Liver (tissue), 8 donors: ENCODE measurements at regions not wholly inside any gene's neighbourhood (a gene's known extent, or its start where the extent isn't known, plus 50 kb on each side); places are given as distances from the start of the nearest gene placed in this dataset.
A peak's percentile ranks its signal among the peaks of the same experiment; 100 is the strongest.

Experiments used
- DNase-seq: peaks from one replicate; pipeline ENCODE4 v3.0.0-alpha.2; 2017; ENCODE audit warnings: low spot score
- H3K27ac ChIP-seq, 2 donors: one replicate each; pipeline ENCODE4 v1.7.0; 2013; ENCODE audit warnings: inconsistent platforms in 2 of 2, low read length in 2 of 2, control low read depth in 1 of 2, low read depth in 1 of 2, mild to moderate bottlenecking in 1 of 2
- H3K27me3 ChIP-seq, 4 donors: one replicate each; pipeline versions ENCODE4 v1.6.1 to v1.7.0; 2013; ENCODE audit warnings: low read length in 3 of 4, inconsistent platforms in 1 of 4, mild to moderate bottlenecking in 1 of 4, moderate library complexity in 1 of 4; ENCODE audit not compliant: control insufficient read depth in 4 of 4, insufficient read depth in 4 of 4
- H3K36me3 ChIP-seq, 4 donors: one replicate each; pipeline versions ENCODE4 v1.6.1 to v1.7.0; 2013; ENCODE audit warnings: low read length in 3 of 4, mild to moderate bottlenecking in 3 of 4, low read depth in 1 of 4, moderate library complexity in 1 of 4; ENCODE audit not compliant: control insufficient read depth in 4 of 4, insufficient read depth in 3 of 4
- H3K4me1 ChIP-seq, 4 donors: one replicate each; pipeline versions ENCODE4 v1.6.1 to v1.7.0; 2013; ENCODE audit warnings: low read length in 3 of 4, mild to moderate bottlenecking in 3 of 4, moderate library complexity in 1 of 4; ENCODE audit not compliant: control insufficient read depth in 4 of 4, insufficient read depth in 4 of 4
- H3K4me3 ChIP-seq, 3 donors: one replicate each; pipeline versions ENCODE4 v1.6.1 to v1.7.0; 2013; ENCODE audit warnings: low read length in 3 of 3, control low read depth in 1 of 3, low read depth in 1 of 3, mild to moderate bottlenecking in 1 of 3
- H3K9ac ChIP-seq, 2 donors: one replicate each; pipeline ENCODE4 v1.7.0; 2013; ENCODE audit warnings: low read length in 2 of 2, mild to moderate bottlenecking in 2 of 2, moderate library complexity in 2 of 2, control low read depth in 1 of 2, low read depth in 1 of 2
- H3K9me3 ChIP-seq, 4 donors: one replicate each; pipeline versions ENCODE4 v1.6.1 to v1.7.0; 2013; ENCODE audit warnings: low read length in 3 of 4; ENCODE audit not compliant: control insufficient read depth in 4 of 4
- ATF3 ChIP-seq: IDR thresholded peaks from 2 replicates; pipeline ENCODE4 v1.6.1; 2016; ENCODE audit warnings: antibody characterized with exemption
- CTCF ChIP-seq: fragments of 150-350 bp; IDR thresholded peaks from 2 replicates; pipeline ENCODE4 v1.5.1; 2017; ENCODE audit warnings: improper control_type of control experiment, low read depth, low read length; ENCODE audit not compliant: missing input control
- EGR1 ChIP-seq, 2 donors: IDR thresholded peaks; 2 replicates each; pipeline ENCODE4 v1.6.1; 2016 to 2018; ENCODE audit warnings: antibody characterized with exemption in 2 of 2, low read depth in 2 of 2
- FOXA2 ChIP-seq: IDR thresholded peaks from 2 replicates; pipeline ENCODE4 v1.6.1; 2016; ENCODE audit warnings: antibody characterized with exemption
- GABPA ChIP-seq, 2 donors: IDR thresholded peaks in 1 of 2; conservative IDR thresholded peaks in 1 of 2; 2 replicates each; pipeline ENCODE4 v1.6.1; 2016; ENCODE audit warnings: antibody characterized with exemption in 2 of 2, mild to moderate bottlenecking in 1 of 2, moderate library complexity in 1 of 2
- HNF4A ChIP-seq, 2 donors: conservative IDR thresholded peaks; 2 replicates each; pipeline ENCODE4 v1.6.1; 2016; ENCODE audit warnings: antibody characterized with exemption in 2 of 2, mild to moderate bottlenecking in 2 of 2
- JUND ChIP-seq, 2 donors: IDR thresholded peaks; 2 replicates each; pipeline ENCODE4 v1.6.1; 2016; ENCODE audit warnings: antibody characterized with exemption in 2 of 2
- MAX ChIP-seq: IDR thresholded peaks from 2 replicates; pipeline ENCODE4 v1.6.1; 2016; ENCODE audit warnings: antibody characterized with exemption
- NR2F2 ChIP-seq: IDR thresholded peaks from 2 replicates; pipeline ENCODE4 v1.6.1; 2016; ENCODE audit warnings: antibody characterized with exemption
- REST ChIP-seq: IDR thresholded peaks from 2 replicates; pipeline ENCODE4 v1.6.1; 2016; ENCODE audit warnings: antibody characterized with exemption, mild to moderate bottlenecking
- RXRA ChIP-seq, 2 donors: IDR thresholded peaks; 2 replicates each; pipeline ENCODE4 v1.6.1; 2017 to 2018; ENCODE audit warnings: antibody characterized with exemption in 2 of 2, mild to moderate bottlenecking in 1 of 2
- SP1 ChIP-seq: IDR thresholded peaks from 2 replicates; pipeline ENCODE4 v1.6.1; 2018; ENCODE audit warnings: antibody characterized with exemption, mild to moderate bottlenecking
- TAF1 ChIP-seq: conservative IDR thresholded peaks from 2 replicates; pipeline ENCODE4 v1.6.1; 2016; ENCODE audit warnings: antibody characterized with exemption, mild to moderate bottlenecking
- YY1 ChIP-seq: IDR thresholded peaks from 2 replicates; pipeline ENCODE4 v1.6.1; 2016; ENCODE audit warnings: antibody characterized with exemption, mild to moderate bottlenecking
- ZBTB33 ChIP-seq: IDR thresholded peaks from 2 replicates; pipeline ENCODE4 v1.6.1; 2016; ENCODE audit warnings: antibody characterized with exemption
- WGBS: extraction: QIAGEN DNeasy Blood & Tissue Kit; methylation state at CpG from one replicate; pipeline ENCODE4 v1.1.7; 2013; 5-methylcytosine and 5-hydroxymethylcytosine counted together
- donor health status: healthy.
- donor health status: healthy.
- donor health status: healthy.
- donor health status: healthy.
- donor health status: healthy.

- peak overlapping the region in 1 of 2 donors; percentile 1 for H3K27ac ChIP-seq
- no peak overlapping the region for H3K4me3 ChIP-seq
Observed at GRCh38 chr12:31895449-31896150, 63.6 kb upstream of the RESF1 start.

More at GRCh38 chr12:31895449-31896150, 63.6 kb upstream of the RESF1 start:
- H3K4me1 ChIP-seq: no peaks in the 10 kb centered on the region
- TF ChIP-seq REST: no peak
- no peak for TF ChIP-seq CTCF
- TF ChIP-seq SP1: no peak
- TF ChIP-seq NR2F2: no peak
- no peak for TF ChIP-seq EGR1 (IDR thresholded peaks at IDR 0.05; ENCODE audit: low read depth in 2 of 2)
- TF ChIP-seq JUND (IDR thresholded peaks at IDR 0.05): no peak
- TF ChIP-seq ZBTB33: no peak
- no peak for TF ChIP-seq FOXA2
- no peak for TF ChIP-seq TAF1
- no peak for TF ChIP-seq GABPA (IDR thresholded peaks at IDR 0.05 in 1 of 2, conservative IDR thresholded peaks at IDR 0.05 in 1 of 2)
- no peak for TF ChIP-seq ATF3
- TF ChIP-seq HNF4A (conservative IDR thresholded peaks at IDR 0.05): no peak
- no peak for TF ChIP-seq RXRA (IDR thresholded peaks at IDR 0.05)
- no peak for TF ChIP-seq MAX
- TF ChIP-seq YY1: no peak
- no peaks in the 10 kb centered on the region for H3K9me3 ChIP-seq
- no peaks in the 10 kb centered on the region for H3K27me3 ChIP-seq
- no peaks in the 10 kb centered on the region for H3K36me3 ChIP-seq
- no peak for DNase-seq
- 96% methylated on average over 8 of the region's 8 CpGs for WGBS
- no peak overlapping the region for H3K9ac ChIP-seq
